WTC11 (cell line): ENCODE measurements at regions not wholly inside any gene's neighbourhood (a gene's known extent, or its start where the extent isn't known, plus 50 kb on each side); places are given as distances from the start of the nearest gene placed in this dataset.

Source experiments
- ATAC-seq: fragments of 200-7000 bp; cut with Tn5 transposase; 2 replicates; pipeline ENCODE4 v1.10.0; 2021; ENCODE audit warnings: mild to moderate bottlenecking, moderate library complexity
- CTCF ChIA-PET: fragments of 300-600 bp; sonication (Branson Sonifier 250); formaldehyde crosslinking; loops from one replicate; lab custom pipeline; 2021; ENCODE audit warnings: antibody characterized with exemption; lab: Charles Lee
- POLR2A ChIA-PET: fragments of 350-600 bp; sonication (Branson Sonifier 250); formaldehyde crosslinking; loops from one replicate; lab custom pipeline; 2021; ENCODE audit warnings: antibody characterized with exemption; lab: Charles Lee
- DNase-seq: peaks from one replicate; pipeline ENCODE4 v3.0.0; 2021; ENCODE audit warnings: low spot score
- H3K27ac Mint-ChIP-seq: 2 replicates; pipeline ENCODE4 v1.8.0; 2021; ENCODE audit warnings: mixed read lengths
- H3K27me3 Mint-ChIP-seq: 2 replicates; pipeline ENCODE4 v1.8.0; 2021; ENCODE audit warnings: low read depth, mild to moderate bottlenecking, moderate library complexity, mixed read lengths
- H3K36me3 Mint-ChIP-seq: 2 replicates; pipeline ENCODE4 v1.8.0; 2021; ENCODE audit warnings: mixed read lengths
- H3K4me1 Mint-ChIP-seq: 2 replicates; pipeline ENCODE4 v1.8.0; 2022; ENCODE audit warnings: mixed read lengths
- H3K4me3 Mint-ChIP-seq: 2 replicates; pipeline ENCODE4 v1.8.0; 2021; ENCODE audit warnings: mild to moderate bottlenecking, moderate library complexity, mixed read lengths
- H3K9me3 Mint-ChIP-seq: 2 replicates; pipeline ENCODE4 v1.8.0; 2021; ENCODE audit warnings: mixed read lengths
- ATF6 ChIP-seq: sonication (generic); formaldehyde crosslinking; IDR thresholded peaks from 2 replicates; pipeline ENCODE4 v1.8.1; 2023; ENCODE audit warnings: mild to moderate bottlenecking, missing genetic modification reagents
- CREB1 ChIP-seq: sonication (generic); formaldehyde crosslinking; IDR thresholded peaks from 2 replicates; pipeline ENCODE4 v1.8.0; 2023; ENCODE audit warnings: mild to moderate bottlenecking, missing genetic modification reagents
- ESRRA ChIP-seq: sonication (generic); formaldehyde crosslinking; IDR thresholded peaks from 2 replicates; pipeline ENCODE4 v1.8.1; 2022; ENCODE audit warnings: mild to moderate bottlenecking, missing genetic modification reagents, borderline replicate concordance
- FOXJ3 ChIP-seq: sonication (generic); formaldehyde crosslinking; IDR thresholded peaks from 2 replicates; pipeline ENCODE4 v1.9.0; 2021; ENCODE audit warnings: missing genetic modification reagents, mild to moderate bottlenecking, borderline replicate concordance
- GABPB1 ChIP-seq: sonication (generic); formaldehyde crosslinking; IDR thresholded peaks from 2 replicates; pipeline ENCODE4 v1.8.1; 2023; ENCODE audit warnings: mild to moderate bottlenecking, missing genetic modification reagents
- HMGA2 ChIP-seq: fragments of 250-450 bp; sonication (Bioruptor Pico); IDR thresholded peaks from 2 replicates; pipeline ENCODE4 v1.4.0; 2021; ENCODE audit warnings: mild to moderate bottlenecking, moderate library complexity
- IRF2 ChIP-seq: sonication (generic); formaldehyde crosslinking; IDR thresholded peaks from 2 replicates; pipeline ENCODE4 v1.8.0; 2022; ENCODE audit warnings: low read depth, missing genetic modification reagents, borderline replicate concordance
- JUN ChIP-seq: sonication (generic); formaldehyde crosslinking; IDR thresholded peaks from 2 replicates; pipeline ENCODE4 v1.8.0; 2023; ENCODE audit warnings: mild to moderate bottlenecking, missing genetic modification reagents
- NR2C2 ChIP-seq: sonication (generic); formaldehyde crosslinking; IDR thresholded peaks from 2 replicates; pipeline ENCODE4 v1.8.0; 2022; ENCODE audit warnings: mild to moderate bottlenecking, missing genetic modification reagents
- OVOL2 ChIP-seq: fragments of 250-450 bp; sonication (Bioruptor Pico); IDR thresholded peaks from 2 replicates; pipeline ENCODE4 v1.9.0; 2021; ENCODE audit warnings: mild to moderate bottlenecking, borderline replicate concordance
- PRDM15 ChIP-seq: sonication (generic); formaldehyde crosslinking; IDR thresholded peaks from 2 replicates; pipeline ENCODE4 v1.8.0; 2022; ENCODE audit warnings: missing genetic modification reagents
- PRRX2 ChIP-seq: fragments of 250-450 bp; sonication (Bioruptor Pico); IDR thresholded peaks from 2 replicates; pipeline ENCODE4 v1.8.0; 2021; ENCODE audit warnings: mild to moderate bottlenecking
- SP1 ChIP-seq: sonication (generic); formaldehyde crosslinking; conservative IDR thresholded peaks from 2 replicates; pipeline ENCODE4 v1.8.1; 2022; ENCODE audit warnings: missing genetic modification reagents
- TEAD4 ChIP-seq: sonication (generic); formaldehyde crosslinking; IDR thresholded peaks from 2 replicates; pipeline ENCODE4 v1.8.0; 2022; ENCODE audit warnings: mild to moderate bottlenecking, missing genetic modification reagents
- ZBTB21 ChIP-seq: sonication (generic); formaldehyde crosslinking; IDR thresholded peaks from 2 replicates; pipeline ENCODE4 v1.8.1; 2023; ENCODE audit warnings: mild to moderate bottlenecking, missing genetic modification reagents, borderline replicate concordance
- ZNF138 ChIP-seq: sonication (generic); formaldehyde crosslinking; conservative IDR thresholded peaks from 2 replicates; pipeline ENCODE4 v1.8.1; 2022; ENCODE audit warnings: mild to moderate bottlenecking, moderate library complexity, missing genetic modification reagents
- ZNF219 ChIP-seq: sonication (generic); formaldehyde crosslinking; IDR thresholded peaks from 2 replicates; pipeline ENCODE4 v1.8.0; 2023; ENCODE audit warnings: missing genetic modification reagents, mild to moderate bottlenecking, borderline replicate concordance

- ChIA-PET CTCF (no interaction called here), POLR2A (interaction anchor here (0.6 kb wide), 1 partner anchor 8 kb away, joined by 3 read pairs; no protein-coding TSS in a partner anchor)
- ATAC-seq (peak; percentile 76), DNase-seq (no peak)
- H3K9me3 Mint-ChIP-seq, result no peaks in the 10 kb centered on the region
- no peak overlapping the region for H3K4me3 Mint-ChIP-seq
- peak overlapping the region; percentile 93 for H3K27ac Mint-ChIP-seq
- H3K4me1 Mint-ChIP-seq, result peaks cover 38% of the 10 kb centered on the region
- H3K27me3 Mint-ChIP-seq, result peaks cover 10% of the 10 kb centered on the region
- no peak for TF ChIP-seq TEAD4 (CRISPR knock-in tag)
- TF ChIP-seq, all 79 proteins: peak for 0
- H3K36me3 Mint-ChIP-seq, result no peaks in the 10 kb centered on the region
Measured at GRCh38 chr4:161189286-161190134, 974.3 kb downstream of the FSTL5 start.

DNA sequence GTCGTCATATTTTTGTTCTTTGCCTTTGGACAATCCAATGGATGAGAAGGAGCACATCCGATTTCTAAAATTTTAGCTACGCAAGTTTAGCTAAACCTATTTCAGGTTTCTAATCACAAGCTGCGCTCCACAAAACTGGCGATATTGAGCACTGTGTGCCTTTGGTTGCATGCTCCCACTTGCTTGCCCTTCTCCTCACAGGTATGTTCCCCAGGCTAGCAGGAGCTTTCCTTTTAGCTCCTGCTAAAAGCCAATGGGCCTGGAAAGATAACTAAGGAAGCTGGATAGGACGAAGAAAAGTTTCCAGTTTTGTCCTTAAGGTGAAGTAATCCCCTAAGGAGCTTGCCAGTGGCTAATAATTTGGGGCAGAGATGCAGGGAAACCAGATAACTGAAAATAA lies 975.2 kb downstream of the FSTL5 start:
- Mint-ChIP-seq H3K27ac (peak overlapping the region; percentile 25; the same call in 1 of the 2 replicates), H3K4me1 (peaks cover 41% of the 10 kb centered on the region), H3K9me3 (no peaks in the 10 kb centered on the region), H3K4me3 (no peak overlapping the region)
- DNase-seq, result no peak
- TF ChIP-seq ZBTB21 (CRISPR knock-in tag) (no peak), CREB1 (CRISPR knock-in tag) (no peak), IRF2 (CRISPR knock-in tag) (no peak), ATF6 (CRISPR knock-in tag) (no peak), ESRRA (no peak), ZNF138 (no peak), HMGA2 (no peak), GABPB1 (CRISPR knock-in tag) (no peak)
- TF ChIP-seq, all 79 proteins: peak for 0
- ATAC-seq, result peak; percentile 60
- peaks cover 10% of the 10 kb centered on the region for H3K27me3 Mint-ChIP-seq
- no peaks in the 10 kb centered on the region for H3K36me3 Mint-ChIP-seq
- ChIA-PET POLR2A (no interaction called here), CTCF (interaction anchor here (0.9 kb wide), 1 partner anchor 28 kb away, joined by 3 read pairs; no protein-coding TSS in a partner anchor)

DNA sequence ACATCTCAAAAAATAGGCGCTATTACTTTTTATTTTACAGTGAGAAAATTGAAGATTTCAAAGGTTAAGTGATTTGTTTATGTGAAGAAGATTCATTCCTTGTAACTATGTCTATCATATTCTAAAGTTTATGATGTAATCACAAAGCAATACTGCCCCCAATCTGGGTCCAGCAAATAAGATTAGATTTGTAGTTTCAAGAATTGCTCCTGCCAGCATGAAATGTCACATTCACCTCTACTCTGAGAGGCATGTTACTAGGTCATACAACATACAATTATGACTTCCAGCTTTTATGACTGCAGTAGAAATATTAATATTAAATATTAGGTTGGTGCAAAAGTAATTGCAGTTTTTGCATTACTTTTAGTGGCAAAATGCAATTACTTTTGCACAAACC lies 976.2 kb downstream of the FSTL5 start:
- no peaks in the 10 kb centered on the region for H3K9me3 Mint-ChIP-seq
- H3K36me3 Mint-ChIP-seq, result no peaks in the 10 kb centered on the region
- ChIA-PET POLR2A (no interaction called here), CTCF (no interaction called here)
- peaks cover 41% of the 10 kb centered on the region for H3K4me1 Mint-ChIP-seq
- ATAC-seq, result no peak
- TF ChIP-seq IRF2 (CRISPR knock-in tag) (no peak), PRDM15 (CRISPR knock-in tag) (no peak), NR2C2 (CRISPR knock-in tag) (no peak), PRRX2 (no peak), JUN (CRISPR knock-in tag) (no peak), ZNF219 (CRISPR knock-in tag) (no peak), SP1 (CRISPR knock-in tag) (no peak), FOXJ3 (CRISPR knock-in tag) (no peak), OVOL2 (no peak)
- H3K4me3 Mint-ChIP-seq, result no peak overlapping the region
- no peak for DNase-seq
- no peak overlapping the region for H3K27ac Mint-ChIP-seq
- peaks cover 10% of the 10 kb centered on the region for H3K27me3 Mint-ChIP-seq
